ENCODE measurements at regions not wholly inside any gene's neighbourhood (a gene's known extent, or its start where the extent isn't known, plus 50 kb on each side); places are given as distances from the start of the nearest gene placed in this dataset.
"Not testable (repeated sequence)": the region's sequence is repeated elsewhere in the genome, so short reads cannot be mapped to it uniquely, and the experiment has no call there.

- intact Hi-C loops (cut with DNase I) = no loop called here
- no peak for DNase-seq
- ATAC-seq = peak in 1 of 4 donors; percentile 62
- H3K4me3 ChIP-seq = no peak overlapping the region
- no peaks in the 10 kb centered on the region for H3K27me3 ChIP-seq
- 71% methylated on average over 1 of the region's 1 CpG for WGBS, 2 donors
- H3K4me1 ChIP-seq = no peaks in the 10 kb centered on the region
- H3K27ac ChIP-seq = no peak overlapping the region
- FAIRE-seq = no peak
- H3K36me3 ChIP-seq = no peaks in the 10 kb centered on the region
- H3K9me3 ChIP-seq = no peaks in the 10 kb centered on the region
- TF ChIP-seq CTCF (IDR thresholded peaks at IDR 0.05) = no peak
Observed at GRCh38 chr3:98691897-98692296, 71.2 kb upstream of the ST3GAL6 start.

- intact Hi-C loops (cut with DNase I) = no loop called here
- Histone ChIP-seq H3K4me1 (no peaks in the 10 kb centered on the region), H3K9me3 (no peaks in the 10 kb centered on the region), H3K4me3 (no peak overlapping the region), H3K27me3 (no peaks in the 10 kb centered on the region), H3K27ac (no peak overlapping the region), H3K36me3 (no peaks in the 10 kb centered on the region)
- DNase-seq (no peak), FAIRE-seq (no peak), ATAC-seq (peak in 1 of 4 donors; percentile 65)
- 66 to 73% methylated on average over 4 of the region's 4 CpGs for WGBS, 2 donors
- TF ChIP-seq CTCF (IDR thresholded peaks at IDR 0.05) = no peak
Observed at GRCh38 chr3:98692787-98693473, 70.2 kb upstream of the ST3GAL6 start.

GRCh38 chr3:98695796-98696195 lies 67.3 kb upstream of the ST3GAL6 start:
- DNase-seq (no peak), ATAC-seq (no peak), FAIRE-seq (no peak)
- H3K4me1 ChIP-seq = no peaks in the 10 kb centered on the region
- no peak overlapping the region for H3K27ac ChIP-seq
- no peaks in the 10 kb centered on the region for H3K36me3 ChIP-seq
- intact Hi-C loops (cut with DNase I) = no loop called here
- H3K27me3 ChIP-seq = no peaks in the 10 kb centered on the region
- H3K9me3 ChIP-seq = no peaks in the 10 kb centered on the region
- H3K4me3 ChIP-seq = no peak overlapping the region
- no peak for TF ChIP-seq CTCF (IDR thresholded peaks at IDR 0.05)

GRCh38 chr3:98696296-98696695 lies 66.8 kb upstream of the ST3GAL6 start:
- intact Hi-C loops (cut with DNase I); DNase-seq; H3K4me3 ChIP-seq; FAIRE-seq; H3K9me3 ChIP-seq; H3K4me1 ChIP-seq; ATAC-seq; H3K27ac ChIP-seq; H3K27me3 ChIP-seq; H3K36me3 ChIP-seq: not testable (repeated sequence)
- 51 to 62% methylated on average over 3 of the region's 3 CpGs for WGBS, 2 donors

- Histone ChIP-seq H3K36me3 (no peaks in the 10 kb centered on the region), H3K4me1 (no peaks in the 10 kb centered on the region), H3K27ac (no peak overlapping the region), H3K4me3 (no peak overlapping the region), H3K9me3 (no peaks in the 10 kb centered on the region), H3K27me3 (no peaks in the 10 kb centered on the region)
- TF ChIP-seq CTCF (IDR thresholded peaks at IDR 0.05) = no peak
- DNase-seq = no peak
- FAIRE-seq = no peak
- 71 to 83% methylated on average over 2 of the region's 2 CpGs for WGBS, 2 donors
- intact Hi-C loops (cut with DNase I) = no loop called here
- no peak for ATAC-seq
Observed at GRCh38 chr3:98697225-98697624, 65.9 kb upstream of the ST3GAL6 start.
